Esophagus muscularis mucosa (tissue), 3 donors: ENCODE measurements at regions not wholly inside any gene's neighbourhood (a gene's known extent, or its start where the extent isn't known, plus 50 kb on each side); places are given as distances from the start of the nearest gene placed in this dataset.

Experiments used
- EP300 ChIP-seq: sonication (generic); formaldehyde crosslinking; IDR thresholded peaks from one replicate; pipeline ENCODE4 v1.6.1; 2017; ENCODE audit warnings: antibody characterized with exemption
- TF ChIP-seq, protein P1 (sequence below), 3 experiments: fragments of 200-600 bp in 2 of 3; fragments of 450-650 bp in 1 of 3; sonication (generic) in 2 of 3; IDR thresholded peaks; one replicate each; pipeline ENCODE4 v1.5.1; 2017 to 2019; ENCODE audit warnings: antibody characterized with exemption in 3 of 3, mild to moderate bottlenecking in 2 of 3, moderate library complexity in 1 of 3

- TF ChIP-seq, protein P1, sequence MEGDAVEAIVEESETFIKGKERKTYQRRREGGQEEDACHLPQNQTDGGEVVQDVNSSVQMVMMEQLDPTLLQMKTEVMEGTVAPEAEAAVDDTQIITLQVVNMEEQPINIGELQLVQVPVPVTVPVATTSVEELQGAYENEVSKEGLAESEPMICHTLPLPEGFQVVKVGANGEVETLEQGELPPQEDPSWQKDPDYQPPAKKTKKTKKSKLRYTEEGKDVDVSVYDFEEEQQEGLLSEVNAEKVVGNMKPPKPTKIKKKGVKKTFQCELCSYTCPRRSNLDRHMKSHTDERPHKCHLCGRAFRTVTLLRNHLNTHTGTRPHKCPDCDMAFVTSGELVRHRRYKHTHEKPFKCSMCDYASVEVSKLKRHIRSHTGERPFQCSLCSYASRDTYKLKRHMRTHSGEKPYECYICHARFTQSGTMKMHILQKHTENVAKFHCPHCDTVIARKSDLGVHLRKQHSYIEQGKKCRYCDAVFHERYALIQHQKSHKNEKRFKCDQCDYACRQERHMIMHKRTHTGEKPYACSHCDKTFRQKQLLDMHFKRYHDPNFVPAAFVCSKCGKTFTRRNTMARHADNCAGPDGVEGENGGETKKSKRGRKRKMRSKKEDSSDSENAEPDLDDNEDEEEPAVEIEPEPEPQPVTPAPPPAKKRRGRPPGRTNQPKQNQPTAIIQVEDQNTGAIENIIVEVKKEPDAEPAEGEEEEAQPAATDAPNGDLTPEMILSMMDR (IDR thresholded peaks at IDR 0.05) = no peak
- no peak for TF ChIP-seq EP300
Measured at GRCh38 chr7:15084368-15084767, 181.8 kb upstream of the DGKB start.
